ENCODE measurements at regions not wholly inside any gene's neighbourhood (a gene's known extent, or its start where the extent isn't known, plus 50 kb on each side); places are given as distances from the start of the nearest gene placed in this dataset.

DNA sequence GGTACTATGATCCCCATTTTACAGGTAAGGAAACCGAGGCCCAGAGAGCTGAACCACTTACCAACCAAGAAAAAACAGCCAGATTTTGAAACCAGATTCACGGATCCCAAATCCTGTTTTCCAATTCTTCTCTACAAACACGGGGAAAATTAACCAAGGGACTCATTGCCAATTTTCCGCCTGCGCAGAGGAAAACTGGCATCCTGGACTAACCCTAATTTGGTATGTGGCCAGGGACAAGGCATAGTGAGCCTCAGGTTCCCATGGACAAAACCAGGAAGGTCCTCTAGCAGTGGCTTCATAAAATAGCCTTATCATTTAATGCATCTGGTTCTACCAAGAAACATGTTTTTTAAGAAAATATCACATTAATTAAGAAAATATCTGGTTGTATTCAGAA is 517.3 kb downstream of the MED13L start:
- no peak for DNase-seq (ENCODE audit: low read depth, low spot score)

DNA sequence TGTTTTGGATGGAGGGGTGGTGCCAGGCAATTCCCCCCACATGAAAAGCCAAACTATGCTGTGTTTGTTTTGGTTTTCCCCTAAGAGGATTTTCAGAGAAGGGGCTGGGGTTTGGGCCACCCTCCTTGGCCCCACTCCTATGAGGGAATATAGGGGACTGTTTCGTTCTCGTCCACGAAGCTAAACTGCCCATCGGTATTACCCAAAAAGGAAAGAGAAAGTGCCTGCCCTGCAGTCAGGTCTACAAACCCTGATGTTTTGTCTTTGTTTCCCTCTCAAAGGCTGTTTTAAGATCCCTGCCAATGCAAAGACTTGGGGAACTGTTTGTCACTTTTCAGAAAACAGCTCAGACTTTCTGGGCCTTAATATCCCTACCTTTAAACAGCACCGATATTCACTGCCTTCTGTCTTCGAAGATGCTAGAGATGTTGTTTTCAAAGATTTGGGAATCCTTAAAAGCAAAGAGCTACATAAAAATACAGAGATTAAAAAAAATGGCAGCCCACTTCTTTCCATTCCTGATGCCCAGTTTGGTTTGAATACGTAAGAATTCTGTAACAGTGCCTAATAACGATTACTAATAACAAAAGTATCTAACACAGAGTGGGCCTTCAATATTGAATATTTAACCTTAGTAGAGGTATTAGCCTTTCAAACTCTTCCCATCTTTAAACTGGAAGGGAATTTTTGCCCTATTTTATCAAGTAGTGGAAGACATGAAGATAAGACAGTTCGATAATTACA is 518.4 kb downstream of the MED13L start:
- DNase-seq (ENCODE audit: low read depth, low spot score) = no peak

DNA sequence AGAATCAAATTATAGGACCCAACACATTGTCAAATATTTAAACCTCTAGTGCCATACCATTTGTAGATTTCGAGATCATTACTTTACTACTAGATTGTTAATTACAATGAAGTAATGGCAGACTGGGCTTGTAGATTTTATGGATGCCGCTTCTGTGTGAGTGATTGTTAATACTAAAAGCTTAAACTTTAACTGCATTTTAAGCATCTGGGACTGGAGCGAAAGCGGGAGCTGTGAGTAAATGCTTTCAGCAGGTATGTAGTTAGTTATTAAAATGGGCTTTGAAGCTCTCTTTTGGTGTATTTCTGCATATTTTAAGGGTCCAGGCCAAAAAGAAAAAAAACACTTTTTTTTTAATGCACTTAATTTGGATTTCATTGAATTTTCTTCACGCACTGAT is 519.3 kb downstream of the MED13L start:
- no peak for DNase-seq (ENCODE audit: low read depth, low spot score)

DNA sequence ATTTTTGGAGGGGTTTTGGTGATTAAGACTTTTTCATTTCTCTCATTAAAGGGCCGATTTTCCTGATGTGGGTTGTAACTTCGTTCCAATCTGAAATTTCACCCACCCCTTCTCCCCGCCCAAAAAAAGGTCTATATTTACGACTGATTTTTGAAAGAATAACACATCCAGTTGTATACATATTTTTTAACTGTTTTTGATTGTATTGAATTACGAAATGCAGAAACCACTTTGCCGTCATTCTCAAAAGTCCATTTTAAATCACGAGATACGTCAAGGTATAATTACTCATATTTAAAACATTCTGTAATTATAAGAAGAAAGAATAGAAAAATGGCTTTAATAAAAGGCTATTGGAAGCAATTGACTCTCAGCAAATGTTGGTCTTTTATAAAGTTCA is 520.7 kb downstream of the MED13L start:
- DNase-seq (ENCODE audit: low read depth, low spot score) = no peak

GRCh38 chr12:115756271-115756670 is 521.2 kb downstream of the MED13L start:
- no peak for DNase-seq (ENCODE audit: low read depth, low spot score)

DNA sequence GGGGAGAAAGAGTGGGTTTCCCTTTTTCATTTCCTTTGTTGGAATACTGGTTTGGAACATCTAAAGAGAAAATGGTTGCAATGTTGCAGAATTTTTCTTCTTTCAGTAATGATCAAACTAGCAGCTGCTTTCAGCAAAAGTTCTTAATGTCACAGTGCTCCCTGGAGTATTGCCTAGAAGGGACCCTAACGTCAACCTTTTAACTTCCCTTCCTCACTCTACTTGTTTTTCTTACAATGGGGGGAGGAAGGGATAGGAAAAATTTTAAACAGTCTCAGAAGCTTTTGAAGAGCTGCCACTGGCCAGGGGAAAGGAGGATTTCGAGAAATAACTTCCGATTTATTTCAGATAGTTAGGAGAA is 521.8 kb downstream of the MED13L start:
- DNase-seq (ENCODE audit: low read depth, low spot score) = no peak

DNA sequence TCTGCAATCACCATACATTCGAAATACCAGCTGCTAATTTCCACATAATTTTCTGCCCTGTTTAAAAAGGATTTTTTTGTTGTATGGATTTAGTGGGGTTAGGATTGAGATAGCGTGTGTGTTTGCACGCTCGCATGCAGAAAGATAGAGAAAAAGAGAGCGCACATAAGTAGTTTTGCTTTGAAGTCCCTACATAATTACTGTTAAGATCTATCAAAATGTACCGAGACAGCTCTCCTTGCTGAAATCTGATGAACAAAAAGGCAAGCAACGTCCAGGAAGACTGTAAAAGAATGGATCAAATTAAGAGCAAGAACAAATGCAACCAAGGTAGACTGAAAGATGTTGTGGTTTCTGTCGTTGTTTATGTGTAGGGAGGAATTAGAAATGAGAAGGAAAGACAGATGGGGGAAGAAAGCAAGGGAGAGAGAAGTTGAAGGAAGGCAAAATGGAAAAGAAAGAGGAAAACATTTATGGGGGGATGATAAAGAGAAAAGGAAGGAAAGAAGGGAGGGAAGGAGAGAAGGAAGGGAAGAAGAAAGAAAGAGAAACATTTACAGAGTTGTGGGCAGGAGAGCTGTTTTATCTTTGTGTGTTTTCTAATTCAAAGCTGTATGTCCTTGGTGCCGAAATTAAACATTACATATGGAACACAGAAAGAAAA is 522.3 kb downstream of the MED13L start:
- no peak for DNase-seq (ENCODE audit: low read depth, low spot score)

GRCh38 chr12:115752913-115753726 is 524.4 kb downstream of the MED13L start:
- no peak for DNase-seq (ENCODE audit: low read depth, low spot score)

- DNase-seq (ENCODE audit: low read depth, low spot score) = no peak
These were observed 525.3 kb downstream of the MED13L start for GRCh38 chr12:115752156-115752555.

GRCh38 chr12:115750340-115750739 is 527.2 kb downstream of the MED13L start:
- DNase-seq (ENCODE audit: low read depth, low spot score) = no peak

DNA sequence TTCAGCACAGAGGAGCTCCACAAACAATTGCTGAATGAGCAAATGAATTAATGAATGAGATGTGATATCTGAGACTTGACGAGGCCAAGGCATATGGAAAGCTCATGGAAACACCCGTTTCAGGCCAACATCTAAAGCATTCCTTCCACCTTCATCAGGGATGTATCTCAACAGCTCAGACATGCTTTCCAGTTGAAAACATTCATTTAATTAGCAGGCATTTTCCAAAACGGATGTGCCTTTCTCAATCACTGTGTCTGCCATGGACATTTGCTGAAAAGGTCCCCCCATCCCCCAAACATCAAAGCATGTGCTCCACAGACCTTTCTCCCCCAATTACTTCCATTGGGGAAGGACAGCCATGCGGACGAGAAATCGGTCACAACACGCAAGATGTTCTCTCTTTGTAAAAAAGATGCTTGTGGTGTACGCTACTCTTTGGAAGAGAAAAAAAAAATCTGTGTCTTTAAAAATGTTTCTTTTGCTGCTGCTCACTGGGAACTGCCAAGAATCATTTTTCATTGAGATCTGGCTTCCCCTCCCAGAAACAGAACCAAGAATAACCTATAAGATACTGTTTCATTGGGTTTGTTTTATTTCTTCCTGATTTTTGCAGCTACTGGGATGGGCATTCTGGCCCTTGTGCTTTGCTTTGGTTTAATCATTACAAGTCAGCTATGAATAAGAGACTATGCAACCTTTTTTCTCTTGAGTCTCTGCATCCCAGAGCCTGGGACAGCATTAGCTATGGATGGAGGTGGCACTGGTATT is 528.2 kb downstream of the MED13L start:
- DNase-seq (ENCODE audit: low read depth, low spot score) = no peak

GRCh38 chr12:115740586-115741155 is 536.8 kb downstream of the MED13L start:
- DNase-seq (ENCODE audit: low read depth, low spot score) = no peak

- no peak for DNase-seq (ENCODE audit: low read depth, low spot score)
These were observed 539.6 kb downstream of the MED13L start for GRCh38 chr12:115737895-115738294.

DNA sequence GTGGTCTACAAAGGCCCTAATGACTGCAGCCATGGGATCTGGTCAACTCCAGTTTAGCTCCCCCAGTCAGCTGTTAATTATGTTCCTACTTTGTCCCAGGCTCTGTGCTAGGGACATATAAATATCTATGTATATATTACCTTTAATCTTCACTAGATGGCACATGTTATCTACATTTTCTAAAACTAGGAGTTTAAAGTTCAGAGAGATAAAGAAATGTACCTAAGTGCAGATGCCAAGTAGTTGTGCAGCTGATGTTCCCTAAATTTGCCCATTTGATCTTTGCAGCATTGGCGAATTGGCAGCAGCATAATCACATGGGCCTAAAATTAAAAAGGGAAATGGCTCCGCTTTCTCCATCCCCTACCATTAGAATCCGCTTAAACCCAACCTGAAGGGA is 541.1 kb downstream of the MED13L start:
- no peak for DNase-seq (ENCODE audit: low read depth, low spot score)

- no peak for DNase-seq (ENCODE audit: low read depth, low spot score)
These were observed 546.4 kb downstream of the MED13L start for GRCh38 chr12:115730975-115731541.

- DNase-seq (ENCODE audit: low read depth, low spot score) = no peak
These were observed 550.8 kb downstream of the MED13L start for GRCh38 chr12:115726691-115727090.

DNA sequence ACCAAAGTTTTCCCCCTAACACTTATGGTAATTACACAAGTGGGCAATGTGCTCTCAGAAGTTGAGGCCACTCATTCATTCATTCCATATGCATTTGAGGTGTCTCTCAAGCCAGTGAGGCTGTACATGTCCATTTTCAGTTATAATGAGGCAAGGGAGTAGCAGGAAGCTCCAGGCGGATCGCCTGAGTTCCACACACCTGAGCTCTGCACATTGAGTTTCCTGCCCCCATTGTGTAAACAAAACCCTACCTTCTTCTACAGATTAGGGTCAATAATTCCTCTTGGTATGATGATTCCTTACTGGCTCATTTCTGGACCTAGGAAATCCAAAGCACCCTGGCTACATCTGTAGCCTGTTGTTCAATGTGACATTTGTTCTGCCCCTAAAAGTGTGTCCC is 555.3 kb downstream of the MED13L start:
- no peak for DNase-seq (ENCODE audit: low read depth, low spot score)

- DNase-seq (ENCODE audit: low read depth, low spot score) = no peak
These were observed 560.9 kb downstream of the MED13L start for GRCh38 chr12:115716551-115716950.

DNA sequence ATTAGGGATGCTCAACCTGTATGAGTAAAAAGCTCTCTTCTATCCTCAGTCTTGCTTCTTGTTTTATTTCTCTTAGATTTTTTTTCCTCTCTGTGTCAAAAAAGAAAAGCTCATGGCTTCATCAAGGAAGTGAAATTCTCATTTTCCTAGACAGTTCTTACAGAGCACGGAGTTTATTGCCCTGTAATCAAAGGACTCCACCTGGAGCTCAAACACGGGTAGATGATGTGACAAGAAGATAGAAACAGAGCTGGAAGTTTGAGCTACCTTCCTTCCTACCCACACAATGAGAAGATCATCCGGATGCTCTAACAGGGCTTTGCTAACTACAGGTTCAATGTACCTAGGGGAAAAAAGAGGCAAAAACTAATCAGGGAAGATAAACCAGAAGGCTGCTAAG is 564.8 kb downstream of the MED13L start:
- DNase-seq (ENCODE audit: low read depth, low spot score) = no peak

DNA sequence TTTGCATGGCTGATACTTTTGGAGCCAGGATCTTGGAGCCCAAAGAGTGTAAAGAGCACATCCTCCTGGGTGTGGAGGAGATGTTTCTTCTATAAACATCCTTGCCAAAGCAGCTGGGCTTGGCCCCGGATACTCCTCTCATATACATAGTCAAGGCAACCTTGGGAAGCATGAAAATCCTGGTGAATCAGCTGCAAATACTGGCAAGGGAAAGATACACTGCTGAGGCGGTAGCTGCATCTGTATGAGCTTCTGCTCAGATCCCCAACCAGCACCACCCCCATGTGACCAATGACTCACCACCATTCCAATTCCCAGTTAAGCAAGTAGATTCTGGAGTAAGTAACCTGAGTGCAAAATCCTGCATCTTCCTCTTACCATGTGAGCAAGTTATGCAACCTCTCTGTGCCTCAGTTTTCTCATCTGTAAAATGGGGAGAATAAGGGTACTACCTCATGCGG is 567.4 kb downstream of the MED13L start:
- DNase-seq (ENCODE audit: low read depth, low spot score) = no peak

DNA sequence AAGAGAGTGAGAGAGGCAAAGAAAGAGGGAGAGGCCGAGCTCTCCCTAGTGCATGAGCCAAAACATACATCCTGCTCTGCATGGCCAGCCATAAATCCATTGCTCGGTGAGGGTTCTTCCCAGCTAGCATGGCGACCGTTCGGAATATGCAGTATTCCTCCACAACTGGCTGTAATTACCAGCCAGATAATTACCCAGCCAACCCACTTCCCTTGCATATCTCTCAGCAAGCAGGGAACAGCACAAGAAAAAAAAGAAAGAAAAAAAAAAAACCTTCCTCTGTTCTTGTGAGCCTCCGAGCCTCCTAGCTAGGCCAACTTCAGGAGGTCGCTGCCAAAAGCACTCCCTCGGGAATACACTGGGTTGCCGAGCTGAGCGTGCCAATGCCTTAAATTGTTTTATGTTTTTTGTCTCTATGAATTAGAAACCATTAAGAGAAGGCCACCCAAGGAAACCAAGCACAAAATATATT is 567.9 kb downstream of the MED13L start:
- no peak for DNase-seq (ENCODE audit: low read depth, low spot score)
